Effector CD4-positive, alpha-beta T cell (primary cell): ENCODE measurements at regions not wholly inside any gene's neighbourhood (a gene's known extent, or its start where the extent isn't known, plus 50 kb on each side); places are given as distances from the start of the nearest gene placed in this dataset.
"Not testable (repeated sequence)": the region's sequence is repeated elsewhere in the genome, so short reads cannot be mapped to it uniquely, and the experiment has no call there.

ENCODE experiments used
- DNase-seq: peaks from one replicate; pipeline ENCODE4 v3.0.0-alpha.2; 2020

GRCh38 chr15:69774258-69774657 lies 321.6 kb downstream of the RPLP1 start:
- DNase-seq, result not testable (repeated sequence)

GRCh38 chr15:69774711-69775110 lies 322.1 kb downstream of the RPLP1 start:
- not testable (repeated sequence) for DNase-seq

GRCh38 chr15:69777356-69777755 lies 320.4 kb downstream of the TLE3 start:
- DNase-seq, result no peak

DNA sequence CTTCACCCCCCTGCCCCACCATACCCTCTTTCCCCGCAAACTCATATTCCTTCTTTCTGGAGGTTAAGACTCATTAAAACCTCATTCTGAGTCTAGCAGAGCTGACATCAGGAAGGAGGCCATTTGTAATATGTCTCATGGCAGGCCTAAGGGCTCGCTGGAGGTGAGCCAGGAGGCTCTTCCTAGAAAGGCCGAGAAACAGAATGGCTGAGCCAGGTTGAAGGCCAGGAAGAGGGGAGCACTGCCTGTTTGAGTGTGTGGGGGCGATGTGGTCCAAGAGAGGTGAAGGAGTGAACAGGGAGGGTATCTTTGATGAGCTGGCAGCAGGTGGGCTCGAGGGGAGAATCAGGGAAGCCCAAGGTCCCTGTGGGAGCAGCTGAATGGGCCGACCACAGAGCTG lies 317.3 kb downstream of the TLE3 start:
- no peak for DNase-seq

- DNase-seq, result no peak
Observed at GRCh38 chr15:69780981-69781380, 316.7 kb downstream of the TLE3 start.

- DNase-seq, result no peak
Observed at GRCh38 chr15:69781411-69782125, 316.1 kb downstream of the TLE3 start.

- no peak for DNase-seq
Observed at GRCh38 chr15:69782139-69782658, 315.5 kb downstream of the TLE3 start.

- DNase-seq, result no peak
Observed at GRCh38 chr15:69782809-69783208, 314.9 kb downstream of the TLE3 start.

GRCh38 chr15:69783211-69783610 lies 314.5 kb downstream of the TLE3 start:
- DNase-seq, result no peak

DNA sequence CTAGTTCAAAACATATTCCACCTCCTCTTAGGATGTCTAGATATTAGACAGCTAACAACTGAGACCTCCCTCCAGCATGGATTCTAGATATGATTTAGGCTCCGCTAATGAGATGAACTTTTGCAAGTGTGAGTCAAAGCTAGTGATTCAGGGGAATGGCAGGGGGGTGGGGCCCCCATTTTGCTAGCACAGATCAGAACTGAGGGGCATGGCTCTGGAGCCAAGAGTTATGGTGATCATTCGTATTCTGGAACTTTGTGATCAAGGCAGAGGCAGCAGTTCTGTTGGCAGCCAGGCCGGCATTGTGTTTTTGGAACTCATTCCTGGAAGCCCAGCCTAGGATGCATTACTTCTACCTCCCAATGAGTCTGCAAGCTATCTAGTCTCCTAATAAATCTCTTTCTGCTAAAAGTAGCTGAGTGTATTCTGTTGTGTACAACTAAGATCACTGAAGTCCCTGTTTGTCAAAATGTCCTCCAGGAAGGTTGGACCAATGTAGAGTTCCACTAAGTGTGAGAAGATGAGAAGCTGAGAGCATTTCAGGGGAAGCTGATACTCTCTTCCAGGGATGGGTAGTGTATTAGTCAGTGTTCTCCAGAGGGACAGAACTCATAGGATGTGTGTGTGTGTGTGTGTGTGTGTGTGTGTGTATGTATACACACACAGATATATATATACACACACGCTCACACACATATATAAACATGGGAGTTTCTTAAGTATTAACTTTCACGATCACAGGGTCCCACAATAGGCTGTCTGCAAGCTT lies 312.7 kb downstream of the TLE3 start:
- no peak for DNase-seq

GRCh38 chr15:69786136-69786701 lies 311.5 kb downstream of the TLE3 start:
- DNase-seq, result no peak

DNA sequence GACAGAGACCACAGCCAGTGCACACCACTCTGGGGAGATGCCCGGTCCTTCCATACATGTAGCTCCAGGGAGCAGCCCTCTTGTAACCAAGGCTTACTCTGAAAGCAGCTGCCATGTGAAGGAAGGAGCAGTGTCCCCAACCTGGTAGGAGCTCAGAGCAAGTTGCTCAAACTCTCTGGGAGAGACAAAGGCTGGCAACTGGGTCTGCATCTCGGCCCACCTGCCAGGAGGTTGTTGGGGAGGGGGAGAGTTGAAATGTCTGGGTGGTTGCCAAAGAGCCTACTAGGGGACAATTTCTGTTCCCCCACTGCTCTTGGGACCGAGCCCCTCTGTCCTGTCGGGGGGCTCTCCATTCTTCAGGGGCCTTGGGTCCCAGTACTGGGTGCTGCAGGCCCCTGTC lies 309.9 kb downstream of the TLE3 start:
- DNase-seq, result no peak

DNA sequence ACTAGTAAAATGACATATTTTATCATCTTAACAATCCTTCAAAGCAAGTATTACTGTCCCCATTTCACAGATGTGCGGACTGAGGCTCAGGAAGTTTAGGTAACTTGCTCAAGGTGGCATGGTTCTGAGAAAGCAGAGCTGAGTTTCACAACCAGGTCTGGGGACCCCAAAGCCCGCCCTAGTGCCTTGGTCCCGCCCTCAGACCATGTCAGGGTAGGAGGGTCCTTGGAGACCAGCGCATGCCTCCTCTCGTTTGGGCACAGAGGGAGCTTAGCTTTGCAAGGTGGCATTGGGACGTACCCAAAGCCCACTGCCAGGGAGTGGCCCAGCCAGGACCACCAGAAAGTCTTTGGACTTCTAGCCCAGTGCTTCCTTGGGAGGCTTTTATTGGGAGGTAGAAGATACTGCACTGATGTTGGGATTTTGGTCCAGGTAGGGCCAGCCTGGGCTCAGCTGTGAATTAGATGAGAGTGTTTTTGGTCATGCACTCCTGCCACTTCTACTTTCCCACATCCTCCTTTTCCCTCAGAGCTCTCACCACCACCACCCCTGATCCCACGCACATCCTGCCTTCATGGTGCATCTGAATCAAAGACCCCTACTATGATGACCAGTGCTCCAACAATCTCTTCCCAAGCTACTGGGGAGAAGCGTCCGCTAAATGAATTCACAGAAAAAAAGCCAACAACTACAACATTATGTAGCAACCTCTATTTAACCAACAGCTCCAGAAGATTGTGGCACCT lies 307.9 kb downstream of the TLE3 start:
- no peak for DNase-seq

GRCh38 chr15:69790632-69791031 lies 307.1 kb downstream of the TLE3 start:
- no peak for DNase-seq

DNA sequence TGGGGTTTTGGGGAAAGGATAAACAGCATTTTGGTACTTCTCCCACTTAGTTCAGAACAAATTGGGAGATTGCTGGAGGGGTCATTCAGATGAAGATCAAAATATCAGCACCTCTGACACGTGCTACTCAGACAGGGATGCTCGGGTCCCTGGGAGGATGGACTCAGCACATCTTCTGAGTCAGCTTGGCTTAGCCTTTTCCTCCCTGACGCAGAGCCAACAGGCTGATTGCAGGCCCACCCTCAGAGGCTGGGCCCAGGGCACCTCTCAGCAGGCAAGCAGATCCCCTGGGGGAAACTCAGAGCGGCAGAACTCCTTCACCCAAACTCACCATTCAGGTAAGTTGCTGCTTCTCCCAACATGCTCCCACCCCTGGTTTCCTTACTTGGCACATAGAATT lies 304.9 kb downstream of the TLE3 start:
- no peak for DNase-seq

GRCh38 chr15:69793431-69793780 lies 304.3 kb downstream of the TLE3 start:
- DNase-seq, result no peak

DNA sequence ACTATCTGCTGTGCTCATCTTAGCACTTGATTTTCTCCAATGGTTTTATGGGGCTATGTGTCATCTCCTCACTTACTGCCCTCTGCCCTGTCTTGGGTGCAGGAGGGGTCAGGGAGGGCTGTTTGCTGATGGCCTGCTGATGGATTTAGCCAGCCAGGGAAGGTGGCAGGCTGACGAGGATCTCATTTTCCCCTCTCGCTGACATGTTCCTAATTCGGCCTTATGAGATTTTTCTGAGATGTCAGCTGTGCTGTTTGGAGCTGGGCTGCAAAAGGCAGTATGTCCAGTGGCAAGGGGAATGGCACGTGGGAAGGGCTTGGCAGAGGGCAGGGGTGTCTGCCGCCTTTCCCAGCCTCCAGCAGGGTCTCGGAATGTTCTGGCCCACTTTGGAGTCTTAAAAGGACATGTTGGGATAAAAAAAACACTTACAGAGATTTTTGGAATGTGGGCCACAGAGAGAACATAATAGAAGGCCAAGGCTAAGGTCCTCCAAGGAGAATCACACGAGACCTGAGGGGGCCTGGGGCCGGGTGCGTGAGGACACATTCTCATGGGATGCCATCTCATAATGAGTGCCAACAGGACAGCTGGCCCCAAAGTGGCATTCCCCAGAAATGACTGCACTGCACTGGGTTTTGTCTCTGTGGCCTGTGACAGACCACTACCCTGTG lies 303.8 kb downstream of the TLE3 start:
- DNase-seq, result no peak

GRCh38 chr15:69794645-69795469 lies 302.9 kb downstream of the TLE3 start:
- no peak for DNase-seq

GRCh38 chr15:69795601-69796000 lies 302.1 kb downstream of the TLE3 start:
- no peak for DNase-seq

- DNase-seq, result no peak
Observed at GRCh38 chr15:69797051-69797595, 300.6 kb downstream of the TLE3 start.

DNA sequence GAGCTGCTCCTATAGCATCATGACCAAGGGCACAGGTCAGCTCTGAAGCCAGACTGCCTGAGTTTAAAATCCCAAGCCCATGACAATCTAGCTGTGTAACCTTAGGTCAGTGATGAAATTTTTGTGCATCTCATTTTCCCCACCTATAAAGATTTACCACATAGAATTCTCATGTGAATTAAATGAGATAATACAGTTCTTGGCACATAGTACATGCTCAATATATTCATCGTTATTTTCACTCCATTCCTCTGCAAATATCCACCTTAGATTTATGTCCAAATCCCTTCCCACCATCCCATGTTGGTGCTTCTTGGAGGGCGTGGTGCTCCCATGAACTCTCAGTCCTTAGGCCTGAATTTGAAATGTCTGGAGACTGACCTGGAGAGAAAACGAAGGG lies 300.1 kb downstream of the TLE3 start:
- no peak for DNase-seq
